Trophoblast cell (in vitro differentiated cells and primary cell): ENCODE measurements at regions not wholly inside any gene's neighbourhood (a gene's known extent, or its start where the extent isn't known, plus 50 kb on each side); places are given as distances from the start of the nearest gene placed in this dataset.
A peak's percentile ranks its signal among the peaks of the same experiment; 100 is the strongest.

Source experiments
- DNase-seq, 2 donors: peaks; one replicate each; pipeline ENCODE4 v3.0.0-alpha.2; 2016
- H2AFZ ChIP-seq: 2 replicates; pipeline ENCODE4 v1.6.1; 2013; ENCODE audit warnings: low read length, moderate library complexity, mild to moderate bottlenecking; ENCODE audit not compliant: insufficient read depth, poor library complexity
- H2AK5ac ChIP-seq: 2 replicates; pipeline ENCODE4 v1.6.1; 2013; ENCODE audit warnings: mild to moderate bottlenecking, low read length
- H2BK120ac ChIP-seq: 2 replicates; pipeline ENCODE4 v1.6.1; 2013; ENCODE audit warnings: low read length, mild to moderate bottlenecking, moderate library complexity; ENCODE audit not compliant: insufficient read depth, poor library complexity
- H2BK12ac ChIP-seq: 2 replicates; pipeline ENCODE4 v1.6.1; 2013; ENCODE audit warnings: mild to moderate bottlenecking, low read length, moderate library complexity
- H2BK5ac ChIP-seq: 2 replicates; pipeline ENCODE4 v1.6.1; 2013; ENCODE audit warnings: low read length, low read depth, moderate library complexity, mild to moderate bottlenecking; ENCODE audit not compliant: poor library complexity
- H3K14ac ChIP-seq: 2 replicates; pipeline ENCODE4 v1.6.1; 2013; ENCODE audit warnings: mild to moderate bottlenecking, low read length
- H3K18ac ChIP-seq: 2 replicates; pipeline ENCODE4 v1.6.1; 2013; ENCODE audit warnings: mild to moderate bottlenecking, low read length
- H3K23ac ChIP-seq: 2 replicates; pipeline ENCODE4 v1.6.1; 2013; ENCODE audit warnings: low read length
- H3K27ac ChIP-seq: 2 replicates; pipeline ENCODE4 v1.5.1; 2013; ENCODE audit warnings: low read depth, mild to moderate bottlenecking, inconsistent platforms, low read length, moderate library complexity
- H3K27me3 ChIP-seq: 2 replicates; pipeline ENCODE4 v1.6.1; 2013; ENCODE audit warnings: inconsistent platforms, mild to moderate bottlenecking, low read length, moderate library complexity; ENCODE audit not compliant: insufficient read depth
- H3K36me3 ChIP-seq, 2 experiments: 1 replicate in 1 of 2; 2 replicates in 1 of 2; pipeline ENCODE4 v1.6.1; 2013; ENCODE audit warnings: low read length in 2 of 2, mild to moderate bottlenecking in 2 of 2, moderate library complexity in 1 of 2; ENCODE audit not compliant: insufficient read depth in 2 of 2, control insufficient read depth in 1 of 2
- H3K4ac ChIP-seq: 2 replicates; pipeline ENCODE4 v1.6.1; 2013; ENCODE audit warnings: low read depth, mild to moderate bottlenecking, low read length, moderate library complexity
- H3K4me1 ChIP-seq, 2 experiments: 1 replicate in 1 of 2; 2 replicates in 1 of 2; pipeline ENCODE4 v1.6.1; 2013; ENCODE audit warnings: low read length in 2 of 2, mild to moderate bottlenecking in 2 of 2, moderate library complexity in 1 of 2; ENCODE audit not compliant: insufficient read depth in 2 of 2, control insufficient read depth in 1 of 2
- H3K4me2 ChIP-seq: 2 replicates; pipeline ENCODE4 v1.6.1; 2013; ENCODE audit warnings: inconsistent platforms, mild to moderate bottlenecking, low read length, moderate library complexity
- H3K4me3 ChIP-seq: 2 replicates; pipeline ENCODE4 v1.5.1; 2013; ENCODE audit warnings: mild to moderate bottlenecking, low read depth, low read length, inconsistent platforms
- H3K79me1 ChIP-seq: one replicate; pipeline ENCODE4 v1.6.1; 2013; ENCODE audit warnings: low read length
- H3K79me2 ChIP-seq: 2 replicates; pipeline ENCODE4 v1.6.1; 2013; ENCODE audit warnings: low read length, mild to moderate bottlenecking; ENCODE audit not compliant: control insufficient read depth, insufficient read depth, poor library complexity
- H3K9ac ChIP-seq: 2 replicates; pipeline ENCODE4 v1.6.1; 2013; ENCODE audit warnings: mild to moderate bottlenecking, low read length
- H3K9me3 ChIP-seq: 2 replicates; pipeline ENCODE4 v1.6.1; 2013; ENCODE audit warnings: low read depth, mild to moderate bottlenecking, control low read depth, inconsistent platforms, low read length; ENCODE audit not compliant: insufficient read depth
- H4K12ac ChIP-seq: 2 replicates; pipeline ENCODE4 v1.6.1; 2013; ENCODE audit warnings: low read depth, mild to moderate bottlenecking, low read length, moderate library complexity
- H4K8ac ChIP-seq: 2 replicates; pipeline ENCODE4 v1.6.1; 2013; ENCODE audit warnings: low read depth, mild to moderate bottlenecking, low read length, moderate library complexity
- H4K91ac ChIP-seq: one replicate; pipeline ENCODE4 v1.6.1; 2013; ENCODE audit warnings: low read depth, mild to moderate bottlenecking, low read length, moderate library complexity
- WGBS: extraction: QIAGEN DNeasy Blood & Tissue Kit; methylation state at CpG from one replicate; pipeline ENCODE4 v1.1.7; 2013; ENCODE audit warnings: missing lambda C conversion rate; ENCODE audit not compliant: insufficient read length, insufficient coverage; ENCODE audit errors: extremely low coverage; 5-methylcytosine and 5-hydroxymethylcytosine counted together

- Histone ChIP-seq H3K4me3 (no peak overlapping the region), H2AK5ac (no peak overlapping the region), H3K9ac (no peak overlapping the region), H3K9me3 (no peaks in the 10 kb centered on the region), H3K4me2 (no peak overlapping the region), H3K79me1 (no peaks in the 10 kb centered on the region), H4K12ac (no peak overlapping the region), H3K4ac (no peak overlapping the region), H3K14ac (no peak overlapping the region), H4K8ac (no peak overlapping the region), H2AFZ (no peak overlapping the region), H3K36me3 (no peaks in the 10 kb centered on the region), H3K23ac (no peak overlapping the region), H3K27me3 (no peaks in the 10 kb centered on the region), H3K27ac (no peak overlapping the region), H3K79me2 (no peaks in the 10 kb centered on the region), H2BK12ac (no peak overlapping the region), H2BK120ac (no peak overlapping the region), H4K91ac (no peak overlapping the region), H3K18ac (no peak overlapping the region), H3K4me1 (no peaks in the 10 kb centered on the region), H2BK5ac (no peak overlapping the region)
- no CpG with 5 or more reads among the region's 4 CpGs for WGBS
- DNase-seq = no peak
These were observed 342.3 kb upstream of the PROK2 start for GRCh38 chr3:72127224-72127612.

- WGBS = no CpG with 5 or more reads among the region's 8 CpGs
These were observed 341.7 kb upstream of the PROK2 start for GRCh38 chr3:72126441-72127223.

GRCh38 chr3:72123908-72124441 lies 339.0 kb upstream of the PROK2 start:
- H3K27ac ChIP-seq = no peak overlapping the region

More at GRCh38 chr3:72126441-72127223, 341.7 kb upstream of the PROK2 start:
- Histone ChIP-seq H2BK12ac (no peak overlapping the region), H3K4me3 (no peak overlapping the region), H3K18ac (no peak overlapping the region), H3K9me3 (no peaks in the 10 kb centered on the region), H4K91ac (no peak overlapping the region), H3K27ac (no peak overlapping the region), H3K4ac (no peak overlapping the region), H3K79me2 (no peaks in the 10 kb centered on the region), H3K36me3 (no peaks in the 10 kb centered on the region), H3K4me2 (no peak overlapping the region), H2AK5ac (no peak overlapping the region), H4K8ac (no peak overlapping the region), H3K79me1 (no peaks in the 10 kb centered on the region), H3K4me1 (no peaks in the 10 kb centered on the region), H2BK120ac (no peak overlapping the region), H4K12ac (no peak overlapping the region), H3K23ac (no peak overlapping the region), H3K14ac (no peak overlapping the region), H2BK5ac (no peak overlapping the region), H2AFZ (no peak overlapping the region), H3K9ac (no peak overlapping the region), H3K27me3 (no peaks in the 10 kb centered on the region)
- DNase-seq = peak in 1 of 2 donors; percentile 24

GRCh38 chr3:72120806-72121778 lies 336.1 kb upstream of the PROK2 start:
- Histone ChIP-seq H3K9me3 (no peaks in the 10 kb centered on the region), H4K8ac (no peak overlapping the region), H2BK120ac (no peak overlapping the region), H2BK12ac (no peak overlapping the region), H2AK5ac (no peak overlapping the region), H3K36me3 (no peaks in the 10 kb centered on the region), H2BK5ac (no peak overlapping the region), H3K18ac (no peak overlapping the region), H4K91ac (no peak overlapping the region), H3K4me1 (no peaks in the 10 kb centered on the region), H4K12ac (no peak overlapping the region), H3K4ac (no peak overlapping the region), H3K4me3 (no peak overlapping the region), H3K4me2 (no peak overlapping the region), H3K27ac (no peak overlapping the region), H3K27me3 (no peaks in the 10 kb centered on the region), H3K9ac (no peak overlapping the region), H3K79me2 (no peaks in the 10 kb centered on the region), H2AFZ (no peak overlapping the region), H3K14ac (no peak overlapping the region), H3K23ac (no peak overlapping the region), H3K79me1 (no peaks in the 10 kb centered on the region)
- DNase-seq = no peak
- WGBS = no CpG with 5 or more reads among the region's 5 CpGs

More at GRCh38 chr3:72123908-72124441, 339.0 kb upstream of the PROK2 start:
- Histone ChIP-seq H2BK120ac (no peak overlapping the region), H3K79me1 (no peaks in the 10 kb centered on the region), H3K23ac (no peak overlapping the region), H2AFZ (no peak overlapping the region), H3K4ac (no peak overlapping the region), H3K27me3 (no peaks in the 10 kb centered on the region), H3K4me2 (no peak overlapping the region), H4K91ac (no peak overlapping the region), H3K14ac (no peak overlapping the region), H2AK5ac (no peak overlapping the region), H3K4me1 (no peaks in the 10 kb centered on the region), H3K79me2 (no peaks in the 10 kb centered on the region), H3K18ac (no peak overlapping the region), H4K12ac (no peak overlapping the region), H2BK5ac (no peak overlapping the region), H3K4me3 (no peak overlapping the region), H3K9me3 (no peaks in the 10 kb centered on the region), H4K8ac (no peak overlapping the region), H3K9ac (no peak overlapping the region), H3K36me3 (no peaks in the 10 kb centered on the region), H2BK12ac (no peak overlapping the region)
- no CpG with 5 or more reads among the region's 7 CpGs for WGBS
- DNase-seq = peak; percentile 75 to 82
